ENCODE measurements at regions not wholly inside any gene's neighbourhood (a gene's known extent, or its start where the extent isn't known, plus 50 kb on each side); places are given as distances from the start of the nearest gene placed in this dataset.

DNA sequence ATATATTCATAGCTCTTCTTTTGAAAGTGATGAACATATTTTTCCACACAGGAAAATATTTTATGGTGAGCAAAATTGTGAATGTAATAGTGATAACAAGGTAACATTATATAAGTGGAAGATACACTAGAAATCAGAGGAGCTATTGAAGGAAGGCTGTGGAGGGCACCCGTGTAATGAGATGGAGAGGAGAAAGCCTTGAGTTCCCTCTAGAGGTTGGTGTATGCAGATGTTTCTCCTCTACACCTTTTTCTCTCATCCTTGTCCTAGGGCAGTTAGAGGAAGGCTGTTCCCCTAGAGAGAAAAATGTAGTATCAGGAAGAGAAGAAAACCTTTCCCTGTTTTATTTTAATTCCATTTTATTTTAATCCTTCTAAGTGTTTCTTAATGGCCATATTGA is 54.6 kb upstream of the NRG3 start:
- TF ChIP-seq TAF1 (IDR thresholded peaks at IDR 0.05; ENCODE audit: borderline replicate concordance, insufficient read depth, low read length) (no peak), POLR2AphosphoS5 (IDR thresholded peaks at IDR 0.05; ENCODE audit: low read depth, low read length) (no peak), SIN3A (IDR thresholded peaks at IDR 0.05; ENCODE audit: borderline replicate concordance, insufficient read depth, low read length) (no peak)

All from PFSK-1 (cell line).